Muscle of leg (tissue), 3 donors: ENCODE measurements at regions not wholly inside any gene's neighbourhood (a gene's known extent, or its start where the extent isn't known, plus 50 kb on each side); places are given as distances from the start of the nearest gene placed in this dataset.

Source experiments
- DNase-seq: peaks from one replicate; pipeline ENCODE4 v3.0.0; 2013
- H3K27ac ChIP-seq: one replicate; pipeline ENCODE4 v1.5.1; 2013; ENCODE audit warnings: mild to moderate bottlenecking, low read length, control low read depth
- H3K27me3 ChIP-seq: one replicate; pipeline ENCODE4 v1.6.1; 2013; ENCODE audit warnings: low read length; ENCODE audit not compliant: control insufficient read depth, insufficient read depth
- H3K36me3 ChIP-seq: one replicate; pipeline ENCODE4 v1.6.1; 2013; ENCODE audit warnings: low read length; ENCODE audit not compliant: control insufficient read depth, insufficient read depth
- H3K4me1 ChIP-seq: one replicate; pipeline ENCODE4 v1.6.1; 2013; ENCODE audit warnings: low read length; ENCODE audit not compliant: control insufficient read depth, insufficient read depth
- H3K4me3 ChIP-seq: one replicate; pipeline ENCODE4 v1.5.1; 2013; ENCODE audit warnings: low read length, control low read depth
- H3K9me3 ChIP-seq: replicated peaks from 2 replicates; pipeline ENCODE4 v1.6.1; 2013; ENCODE audit warnings: low read depth, low read length; ENCODE audit not compliant: control insufficient read depth
- WGBS: methylation state at CpG from one replicate; pipeline ENCODE4 v1.1.5; 2013; ENCODE audit warnings: missing lambda C conversion rate; ENCODE audit not compliant: insufficient coverage; 5-methylcytosine and 5-hydroxymethylcytosine counted together

GRCh38 chr9:95724253-95724991 is 151.1 kb upstream of the ERCC6L2 start:
- no peaks in the 10 kb centered on the region for H3K27me3 ChIP-seq
- 55% methylated on average over 5 of the region's 7 CpGs for WGBS
- H3K9me3 ChIP-seq: no peaks in the 10 kb centered on the region
- H3K36me3 ChIP-seq: no peaks in the 10 kb centered on the region
- no peaks in the 10 kb centered on the region for H3K4me1 ChIP-seq
- H3K27ac ChIP-seq: no peak overlapping the region
- no peak overlapping the region for H3K4me3 ChIP-seq
- DNase-seq: no peak

GRCh38 chr9:95722141-95722540 is 153.3 kb upstream of the ERCC6L2 start:
- Histone ChIP-seq H3K9me3 (no peaks in the 10 kb centered on the region), H3K4me3 (no peak overlapping the region), H3K27ac (no peak overlapping the region), H3K27me3 (no peaks in the 10 kb centered on the region), H3K36me3 (no peaks in the 10 kb centered on the region), H3K4me1 (no peaks in the 10 kb centered on the region)
- WGBS: 32% methylated on average over 4 of the region's 4 CpGs
- DNase-seq: no peak

GRCh38 chr9:95721061-95721531 is 154.4 kb upstream of the ERCC6L2 start:
- no peak for DNase-seq
- H3K4me1 ChIP-seq: no peaks in the 10 kb centered on the region
- WGBS: 83% methylated on average over 1 of the region's 5 CpGs

GRCh38 chr9:95720496-95720895 is 155.0 kb upstream of the ERCC6L2 start:
- no peaks in the 10 kb centered on the region for H3K27me3 ChIP-seq
- H3K4me3 ChIP-seq: no peak overlapping the region
- 83% methylated on average over 5 of the region's 6 CpGs for WGBS
- H3K36me3 ChIP-seq: no peaks in the 10 kb centered on the region
- H3K27ac ChIP-seq: no peak overlapping the region
- peaks cover 3% of the 10 kb centered on the region for H3K9me3 ChIP-seq
- DNase-seq: no peak
- H3K4me1 ChIP-seq: no peaks in the 10 kb centered on the region

More at GRCh38 chr9:95721061-95721531, 154.4 kb upstream of the ERCC6L2 start:
- Histone ChIP-seq H3K27ac (no peak overlapping the region), H3K9me3 (peaks cover under 1% of the 10 kb centered on the region), H3K36me3 (no peaks in the 10 kb centered on the region), H3K4me3 (no peak overlapping the region), H3K27me3 (no peaks in the 10 kb centered on the region)

- H3K4me1 ChIP-seq: no peaks in the 10 kb centered on the region
- no peak overlapping the region for H3K27ac ChIP-seq
- no peaks in the 10 kb centered on the region for H3K36me3 ChIP-seq
- WGBS: 41% methylated on average over 5 of the region's 8 CpGs
- no peak overlapping the region for H3K4me3 ChIP-seq
- H3K9me3 ChIP-seq: peaks cover 3% of the 10 kb centered on the region
- H3K27me3 ChIP-seq: no peaks in the 10 kb centered on the region
- no peak for DNase-seq
Measured at GRCh38 chr9:95719354-95719753, 156.1 kb upstream of the ERCC6L2 start.

- Histone ChIP-seq H3K4me3 (no peak overlapping the region), H3K4me1 (no peaks in the 10 kb centered on the region), H3K27ac (no peak overlapping the region), H3K36me3 (no peaks in the 10 kb centered on the region), H3K9me3 (peaks cover 3% of the 10 kb centered on the region), H3K27me3 (no peaks in the 10 kb centered on the region)
- no peak for DNase-seq
Measured at GRCh38 chr9:95718263-95718662, 157.2 kb upstream of the ERCC6L2 start.

- no peaks in the 10 kb centered on the region for H3K27me3 ChIP-seq
- H3K4me3 ChIP-seq: no peak overlapping the region
- 80% methylated on average over 1 of the region's 3 CpGs for WGBS
- no peak for DNase-seq
- peaks cover 3% of the 10 kb centered on the region for H3K9me3 ChIP-seq
- H3K4me1 ChIP-seq: no peaks in the 10 kb centered on the region
- H3K27ac ChIP-seq: no peak overlapping the region
- no peaks in the 10 kb centered on the region for H3K36me3 ChIP-seq
Measured at GRCh38 chr9:95715868-95716435, 159.5 kb upstream of the ERCC6L2 start.

GRCh38 chr9:95710446-95710845 is 165.0 kb upstream of the ERCC6L2 start:
- no peaks in the 10 kb centered on the region for H3K27me3 ChIP-seq
- no peaks in the 10 kb centered on the region for H3K36me3 ChIP-seq
- no peak overlapping the region for H3K4me3 ChIP-seq
- H3K4me1 ChIP-seq: no peaks in the 10 kb centered on the region
- 71% methylated on average over 6 of the region's 8 CpGs for WGBS
- no peak overlapping the region for H3K27ac ChIP-seq
- no peak for DNase-seq
- no peaks in the 10 kb centered on the region for H3K9me3 ChIP-seq

- no CpG with 5 or more reads among the region's 1 CpG for whole genome bisulfite sequencing
Measured at GRCh38 chr9:95696701-95697100, 178.8 kb upstream of the ERCC6L2 start.

GRCh38 chr9:95691435-95691834 is 174.7 kb upstream of the PTCH1 start:
- no peaks in the 10 kb centered on the region for H3K27me3 ChIP-seq
- no peaks in the 10 kb centered on the region for H3K4me1 ChIP-seq
- H3K27ac ChIP-seq: no peak overlapping the region
- H3K4me3 ChIP-seq: no peak overlapping the region
- no peaks in the 10 kb centered on the region for H3K36me3 ChIP-seq
- H3K9me3 ChIP-seq: no peaks in the 10 kb centered on the region
- no peak for DNase-seq
- WGBS: 84% methylated on average over 3 of the region's 4 CpGs

More at GRCh38 chr9:95696701-95697100, 178.8 kb upstream of the ERCC6L2 start:
- Histone ChIP-seq H3K9me3 (no peaks in the 10 kb centered on the region), H3K36me3 (no peaks in the 10 kb centered on the region), H3K4me3 (no peak overlapping the region), H3K27ac (no peak overlapping the region), H3K4me1 (no peaks in the 10 kb centered on the region), H3K27me3 (no peaks in the 10 kb centered on the region)
- DNase-seq: no peak
